ENCODE measurements at regions not wholly inside any gene's neighbourhood (a gene's known extent, or its start where the extent isn't known, plus 50 kb on each side); places are given as distances from the start of the nearest gene placed in this dataset.

DNA sequence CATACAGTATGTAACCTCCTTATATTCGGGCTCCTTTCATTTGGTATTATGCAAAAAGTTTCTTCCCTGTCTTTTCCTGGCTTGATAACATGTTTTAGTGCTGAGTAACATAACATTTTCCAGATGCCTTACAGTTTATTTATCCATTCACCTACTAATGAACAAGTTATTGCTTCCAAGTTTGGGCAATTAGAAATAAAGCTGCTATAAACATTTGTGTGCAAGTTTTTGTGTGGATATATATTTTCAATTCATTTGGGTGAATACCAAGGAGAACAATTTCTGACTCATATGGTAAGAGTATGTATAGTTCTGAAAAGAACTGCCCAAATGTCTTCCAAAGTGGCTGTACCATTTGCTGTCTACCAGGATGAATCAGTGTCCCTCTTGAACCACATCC is 360.9 kb downstream of the PCDH17 start:
- TF ChIP-seq, protein P1, sequence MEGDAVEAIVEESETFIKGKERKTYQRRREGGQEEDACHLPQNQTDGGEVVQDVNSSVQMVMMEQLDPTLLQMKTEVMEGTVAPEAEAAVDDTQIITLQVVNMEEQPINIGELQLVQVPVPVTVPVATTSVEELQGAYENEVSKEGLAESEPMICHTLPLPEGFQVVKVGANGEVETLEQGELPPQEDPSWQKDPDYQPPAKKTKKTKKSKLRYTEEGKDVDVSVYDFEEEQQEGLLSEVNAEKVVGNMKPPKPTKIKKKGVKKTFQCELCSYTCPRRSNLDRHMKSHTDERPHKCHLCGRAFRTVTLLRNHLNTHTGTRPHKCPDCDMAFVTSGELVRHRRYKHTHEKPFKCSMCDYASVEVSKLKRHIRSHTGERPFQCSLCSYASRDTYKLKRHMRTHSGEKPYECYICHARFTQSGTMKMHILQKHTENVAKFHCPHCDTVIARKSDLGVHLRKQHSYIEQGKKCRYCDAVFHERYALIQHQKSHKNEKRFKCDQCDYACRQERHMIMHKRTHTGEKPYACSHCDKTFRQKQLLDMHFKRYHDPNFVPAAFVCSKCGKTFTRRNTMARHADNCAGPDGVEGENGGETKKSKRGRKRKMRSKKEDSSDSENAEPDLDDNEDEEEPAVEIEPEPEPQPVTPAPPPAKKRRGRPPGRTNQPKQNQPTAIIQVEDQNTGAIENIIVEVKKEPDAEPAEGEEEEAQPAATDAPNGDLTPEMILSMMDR (conservative IDR thresholded peaks at IDR 0.05; ENCODE audit: low read length): no peak
- TF ChIP-seq EZH2phosphoT487 (IDR thresholded peaks at IDR 0.05; ENCODE audit: borderline replicate concordance): no peak
